ENCODE measurements at regions not wholly inside any gene's neighbourhood (a gene's known extent, or its start where the extent isn't known, plus 50 kb on each side); places are given as distances from the start of the nearest gene placed in this dataset.

- Histone ChIP-seq H3K27ac (ENCODE audit: low read length) (no peak overlapping the region), H3K9me3 (replicated peaks; ENCODE audit: control insufficient read depth, low read depth, low read length) (no peaks in the 10 kb centered on the region), H3K36me3 (ENCODE audit: control insufficient read depth, insufficient read depth, low read length) (no peaks in the 10 kb centered on the region), H3K4me3 (ENCODE audit: low read length) (no peak overlapping the region), H3K4me1 (ENCODE audit: control insufficient read depth, insufficient read depth, low read length) (peaks cover 19% of the 10 kb centered on the region), H3K27me3 (ENCODE audit: control insufficient read depth, insufficient read depth, low read length) (peaks cover 7% of the 10 kb centered on the region)
- 97% methylated on average over 15 of the region's 24 CpGs for WGBS (ENCODE audit: insufficient coverage)
- no peak for DNase-seq
Measured at GRCh38 chr21:41689289-41689583, 77.6 kb downstream of the RIPK4 start.

GRCh38 chr21:41687633-41688032, 79.2 kb downstream of the RIPK4 start:
- H3K27ac ChIP-seq (ENCODE audit: low read length): no peak overlapping the region
- peaks cover 26% of the 10 kb centered on the region for H3K4me1 ChIP-seq (ENCODE audit: control insufficient read depth, insufficient read depth, low read length)
- H3K4me3 ChIP-seq (ENCODE audit: low read length): no peak overlapping the region
- 83% methylated on average over 1 of the region's 2 CpGs for WGBS (ENCODE audit: insufficient coverage)
- DNase-seq: no peak
- no peaks in the 10 kb centered on the region for H3K36me3 ChIP-seq (ENCODE audit: control insufficient read depth, insufficient read depth, low read length)
- H3K27me3 ChIP-seq (ENCODE audit: control insufficient read depth, insufficient read depth, low read length): peaks cover 7% of the 10 kb centered on the region
- no peaks in the 10 kb centered on the region for H3K9me3 ChIP-seq (replicated peaks; ENCODE audit: control insufficient read depth, low read depth, low read length)

GRCh38 chr21:41686664-41687063, 80.2 kb downstream of the RIPK4 start:
- H3K27ac ChIP-seq (ENCODE audit: low read length): no peak overlapping the region
- no peaks in the 10 kb centered on the region for H3K36me3 ChIP-seq (ENCODE audit: control insufficient read depth, insufficient read depth, low read length)
- no peak overlapping the region for H3K4me3 ChIP-seq (ENCODE audit: low read length)
- peaks cover 7% of the 10 kb centered on the region for H3K27me3 ChIP-seq (ENCODE audit: control insufficient read depth, insufficient read depth, low read length)
- DNase-seq: no peak
- 90% methylated on average over 3 of the region's 9 CpGs for WGBS (ENCODE audit: insufficient coverage)
- H3K9me3 ChIP-seq (replicated peaks; ENCODE audit: control insufficient read depth, low read depth, low read length): no peaks in the 10 kb centered on the region
- peaks cover 23% of the 10 kb centered on the region for H3K4me1 ChIP-seq (ENCODE audit: control insufficient read depth, insufficient read depth, low read length)

- no peaks in the 10 kb centered on the region for H3K9me3 ChIP-seq (replicated peaks; ENCODE audit: control insufficient read depth, low read depth, low read length)
- H3K4me1 ChIP-seq (ENCODE audit: control insufficient read depth, insufficient read depth, low read length): peaks cover 18% of the 10 kb centered on the region
- WGBS (ENCODE audit: insufficient coverage): 91% methylated on average over 4 of the region's 8 CpGs
- H3K27ac ChIP-seq (ENCODE audit: low read length): no peak overlapping the region
- H3K36me3 ChIP-seq (ENCODE audit: control insufficient read depth, insufficient read depth, low read length): no peaks in the 10 kb centered on the region
- no peak overlapping the region for H3K4me3 ChIP-seq (ENCODE audit: low read length)
- DNase-seq: no peak
- H3K27me3 ChIP-seq (ENCODE audit: control insufficient read depth, insufficient read depth, low read length): peaks cover 2% of the 10 kb centered on the region
Measured at GRCh38 chr21:41685511-41686149, 81.2 kb downstream of the RIPK4 start.

- Histone ChIP-seq H3K9me3 (replicated peaks; ENCODE audit: control insufficient read depth, low read depth, low read length) (no peaks in the 10 kb centered on the region), H3K27ac (ENCODE audit: low read length) (no peak overlapping the region), H3K36me3 (ENCODE audit: control insufficient read depth, insufficient read depth, low read length) (no peaks in the 10 kb centered on the region), H3K4me1 (ENCODE audit: control insufficient read depth, insufficient read depth, low read length) (peaks cover 18% of the 10 kb centered on the region), H3K4me3 (ENCODE audit: low read length) (no peak overlapping the region), H3K27me3 (ENCODE audit: control insufficient read depth, insufficient read depth, low read length) (peaks cover 2% of the 10 kb centered on the region)
- DNase-seq: peak; percentile 29
- 68% methylated on average over 12 of the region's 26 CpGs for whole genome bisulfite sequencing (ENCODE audit: insufficient coverage)
Measured at GRCh38 chr21:41684381-41685245, 82.2 kb downstream of the RIPK4 start.

- DNase-seq: no peak
- H3K36me3 ChIP-seq (ENCODE audit: control insufficient read depth, insufficient read depth, low read length): no peaks in the 10 kb centered on the region
- H3K4me3 ChIP-seq (ENCODE audit: low read length): no peak overlapping the region
- H3K9me3 ChIP-seq (replicated peaks; ENCODE audit: control insufficient read depth, low read depth, low read length): no peaks in the 10 kb centered on the region
- H3K27me3 ChIP-seq (ENCODE audit: control insufficient read depth, insufficient read depth, low read length): peaks cover 2% of the 10 kb centered on the region
- WGBS (ENCODE audit: insufficient coverage): 56% methylated on average over 9 of the region's 10 CpGs
- peaks cover 26% of the 10 kb centered on the region for H3K4me1 ChIP-seq (ENCODE audit: control insufficient read depth, insufficient read depth, low read length)
- no peak overlapping the region for H3K27ac ChIP-seq (ENCODE audit: low read length)
Measured at GRCh38 chr21:41683815-41684214, 83.0 kb downstream of the RIPK4 start.

GRCh38 chr21:41682719-41683179, 84.1 kb downstream of the RIPK4 start:
- no peaks in the 10 kb centered on the region for H3K9me3 ChIP-seq (replicated peaks; ENCODE audit: control insufficient read depth, low read depth, low read length)
- DNase-seq: no peak
- H3K4me3 ChIP-seq (ENCODE audit: low read length): no peak overlapping the region
- H3K4me1 ChIP-seq (ENCODE audit: control insufficient read depth, insufficient read depth, low read length): peaks cover 33% of the 10 kb centered on the region
- no peak overlapping the region for H3K27ac ChIP-seq (ENCODE audit: low read length)
- peaks cover 2% of the 10 kb centered on the region for H3K27me3 ChIP-seq (ENCODE audit: control insufficient read depth, insufficient read depth, low read length)
- no peaks in the 10 kb centered on the region for H3K36me3 ChIP-seq (ENCODE audit: control insufficient read depth, insufficient read depth, low read length)
- 73% methylated on average over 13 of the region's 17 CpGs for WGBS (ENCODE audit: insufficient coverage)

GRCh38 chr21:41681939-41682718, 84.7 kb downstream of the RIPK4 start:
- Histone ChIP-seq H3K9me3 (replicated peaks; ENCODE audit: control insufficient read depth, low read depth, low read length) (no peaks in the 10 kb centered on the region), H3K27me3 (ENCODE audit: control insufficient read depth, insufficient read depth, low read length) (peaks cover 2% of the 10 kb centered on the region), H3K4me1 (ENCODE audit: control insufficient read depth, insufficient read depth, low read length) (peaks cover 33% of the 10 kb centered on the region), H3K4me3 (ENCODE audit: low read length) (no peak overlapping the region), H3K36me3 (ENCODE audit: control insufficient read depth, insufficient read depth, low read length) (no peaks in the 10 kb centered on the region), H3K27ac (ENCODE audit: low read length) (no peak overlapping the region)
- WGBS (ENCODE audit: insufficient coverage): 75% methylated on average over 24 of the region's 24 CpGs
- DNase-seq: no peak

- Histone ChIP-seq H3K4me3 (ENCODE audit: low read length) (no peak overlapping the region), H3K27me3 (ENCODE audit: control insufficient read depth, insufficient read depth, low read length) (no peaks in the 10 kb centered on the region), H3K36me3 (ENCODE audit: control insufficient read depth, insufficient read depth, low read length) (no peaks in the 10 kb centered on the region), H3K9me3 (replicated peaks; ENCODE audit: control insufficient read depth, low read depth, low read length) (no peaks in the 10 kb centered on the region), H3K4me1 (ENCODE audit: control insufficient read depth, insufficient read depth, low read length) (peaks cover 33% of the 10 kb centered on the region), H3K27ac (ENCODE audit: low read length) (no peak overlapping the region)
- 80% methylated on average over 18 of the region's 20 CpGs for WGBS (ENCODE audit: insufficient coverage)
- no peak for DNase-seq
Measured at GRCh38 chr21:41681348-41681801, 85.5 kb downstream of the RIPK4 start.
